GM21360 (cell line): ENCODE measurements at regions not wholly inside any gene's neighbourhood (a gene's known extent, or its start where the extent isn't known, plus 50 kb on each side); places are given as distances from the start of the nearest gene placed in this dataset.
"Not testable (repeated sequence)": the region's sequence is repeated elsewhere in the genome, so short reads cannot be mapped to it uniquely, and the experiment has no call there.

Experiments used
- ATAC-seq: cut with Tn5 transposase; IDR thresholded peaks from one replicate; pipeline ENCODE4 v1.9.1; 2021; ENCODE audit warnings: mild to moderate bottlenecking, moderate library complexity; ENCODE audit not compliant: unreplicated experiment

DNA sequence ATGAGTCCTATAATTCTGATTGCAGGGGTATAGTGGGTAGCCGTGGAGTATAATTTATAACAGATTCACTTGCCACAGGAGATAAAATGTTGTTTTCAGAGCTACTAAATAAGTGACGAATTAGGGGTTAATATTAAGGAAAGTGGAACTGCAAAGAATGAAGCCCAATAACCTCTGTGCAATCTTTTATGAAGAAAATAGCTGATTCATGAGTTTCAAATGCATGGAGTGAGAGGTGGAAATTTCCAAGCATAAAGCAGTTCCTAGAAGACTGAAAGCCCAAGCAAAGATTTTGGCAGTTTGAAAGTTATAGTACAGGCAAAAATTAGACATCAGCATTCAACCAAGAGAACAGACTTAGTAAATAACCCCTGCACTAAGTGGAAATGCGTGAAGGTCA is 1782.4 kb upstream of the PCDH10 start:
- no peak for ATAC-seq

- no peak for ATAC-seq
Observed at GRCh38 chr4:131367441-131367840, 1781.7 kb upstream of the PCDH10 start.

DNA sequence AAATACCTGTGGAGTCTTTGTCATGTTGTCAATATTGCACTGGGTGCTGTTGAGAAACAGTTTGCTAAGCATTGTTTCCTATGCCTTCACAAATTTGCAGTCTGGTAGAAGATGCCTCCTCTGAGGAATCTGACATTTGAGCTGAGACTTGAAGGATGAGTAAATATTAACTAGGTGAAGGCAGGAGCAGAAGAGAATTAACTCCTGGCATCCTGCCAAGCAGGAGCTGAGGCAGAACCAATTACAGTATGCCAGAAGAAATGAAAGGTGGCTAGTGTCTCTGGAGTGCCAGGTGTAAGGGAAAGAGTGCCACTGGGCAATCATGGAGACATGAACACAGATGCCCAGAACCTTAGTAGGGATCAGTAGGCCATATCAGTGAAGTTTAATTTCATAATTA is 1778.2 kb upstream of the PCDH10 start:
- ATAC-seq, result no peak

GRCh38 chr4:131381055-131381454 is 1768.0 kb upstream of the PCDH10 start:
- no peak for ATAC-seq

- no peak for ATAC-seq
Observed at GRCh38 chr4:131382839-131383238, 1766.3 kb upstream of the PCDH10 start.

DNA sequence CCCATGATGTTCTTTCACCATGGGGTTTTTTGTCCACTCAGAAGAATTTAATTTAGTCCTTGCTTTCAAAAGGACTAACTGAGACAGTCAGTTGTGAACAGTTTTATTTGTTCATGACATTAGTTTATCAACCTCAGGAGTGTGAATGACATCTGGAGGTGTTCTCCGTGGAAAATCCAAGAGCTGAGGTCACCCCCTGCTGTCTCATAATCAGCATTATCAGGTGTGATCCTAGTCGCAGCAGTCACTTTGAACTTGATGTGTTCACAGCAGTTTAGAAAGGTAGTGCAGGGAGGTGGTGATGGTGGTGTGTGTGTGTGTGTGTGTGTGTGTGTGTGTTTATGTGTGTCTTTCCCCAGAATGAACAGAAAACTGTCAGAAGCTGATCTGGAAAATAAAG is 1760.8 kb upstream of the PCDH10 start:
- no peak for ATAC-seq

- ATAC-seq, result no peak
Observed at GRCh38 chr4:131408102-131408501, 1741.0 kb upstream of the PCDH10 start.

DNA sequence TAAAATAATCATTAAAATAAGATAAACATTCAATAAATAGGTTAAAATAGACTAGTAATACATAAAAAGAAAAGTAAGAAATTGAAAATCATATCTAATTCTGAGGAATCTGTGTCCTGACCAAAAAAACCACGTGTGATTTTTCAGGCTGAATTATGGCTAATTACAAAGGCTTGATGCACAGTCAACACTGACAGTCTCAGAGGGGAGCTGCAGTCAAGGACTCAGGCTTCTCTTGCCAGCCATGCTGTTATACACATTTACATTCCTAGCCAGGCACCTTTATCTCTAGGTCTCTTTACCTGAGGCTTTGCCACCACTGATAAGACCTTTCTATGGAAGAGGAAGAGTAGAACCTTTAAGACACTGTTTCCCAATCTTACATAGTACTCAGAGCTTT is 1737.7 kb upstream of the PCDH10 start:
- ATAC-seq, result no peak

DNA sequence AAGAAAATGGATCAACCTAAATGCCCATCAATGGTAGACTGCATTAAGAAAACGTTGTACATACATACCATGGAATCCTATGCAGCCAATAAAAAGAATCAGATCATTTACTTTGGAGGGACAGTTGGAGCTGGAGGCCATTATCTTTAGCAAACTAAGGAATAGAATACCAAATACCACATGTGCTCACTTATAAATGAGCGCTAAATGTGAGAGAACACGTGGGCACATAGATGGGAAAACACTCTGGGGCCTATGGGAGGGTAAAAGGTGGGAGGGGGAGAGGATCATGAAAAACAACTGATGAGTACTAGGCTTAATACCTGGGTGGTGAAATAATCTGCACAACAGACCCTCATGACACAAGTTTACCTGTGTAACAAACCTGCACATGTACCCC is 1729.9 kb upstream of the PCDH10 start:
- no peak for ATAC-seq

GRCh38 chr4:131426023-131426758 is 1722.9 kb upstream of the PCDH10 start:
- ATAC-seq, result peak; percentile 89

GRCh38 chr4:131427000-131427399 is 1722.1 kb upstream of the PCDH10 start:
- peak; percentile 40 for ATAC-seq

- no peak for ATAC-seq
Observed at GRCh38 chr4:131430302-131430701, 1718.8 kb upstream of the PCDH10 start.

GRCh38 chr4:131441004-131441688 is 1707.9 kb upstream of the PCDH10 start:
- no peak for ATAC-seq

GRCh38 chr4:131447883-131448282 is 1701.2 kb upstream of the PCDH10 start:
- no peak for ATAC-seq

GRCh38 chr4:131450572-131451209 is 1698.4 kb upstream of the PCDH10 start:
- no peak for ATAC-seq

DNA sequence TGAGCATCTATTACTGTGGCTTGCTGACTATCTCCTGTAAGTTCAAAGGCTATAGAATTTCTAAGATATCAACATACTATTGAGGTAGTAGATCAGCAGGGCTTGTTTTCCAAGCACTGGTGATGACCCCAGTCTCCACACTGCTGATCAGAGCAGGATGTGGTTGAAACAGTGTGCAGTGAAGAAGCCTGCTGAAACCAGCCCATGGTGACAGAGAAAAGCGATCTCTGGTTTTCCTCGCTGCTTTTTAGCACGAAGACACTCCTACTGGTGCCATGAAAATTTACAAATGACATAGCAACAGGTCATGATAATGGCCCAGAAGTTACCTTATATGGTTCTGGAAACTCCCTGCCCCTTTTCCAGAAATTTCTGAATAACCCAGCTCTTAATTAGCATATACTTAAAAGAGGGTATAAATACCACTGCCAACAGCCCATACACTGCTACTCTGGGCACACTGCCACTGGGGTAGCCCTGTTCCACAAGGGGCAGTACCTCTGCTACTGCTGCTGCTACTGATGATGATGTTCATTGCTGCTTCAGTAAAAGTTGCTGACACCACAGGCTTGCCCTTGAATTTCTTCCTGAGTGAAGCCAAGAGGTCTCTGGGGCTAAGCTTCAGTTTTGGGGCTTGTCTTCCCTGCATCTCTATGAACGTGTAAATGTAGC is 1689.5 kb upstream of the PCDH10 start:
- ATAC-seq, result no peak

- ATAC-seq, result no peak
Observed at GRCh38 chr4:131470360-131470759, 1678.7 kb upstream of the PCDH10 start.

GRCh38 chr4:131488772-131489171 is 1660.3 kb upstream of the PCDH10 start:
- ATAC-seq, result no peak

- not testable (repeated sequence) for ATAC-seq
Observed at GRCh38 chr4:131496211-131496610, 1652.9 kb upstream of the PCDH10 start.

DNA sequence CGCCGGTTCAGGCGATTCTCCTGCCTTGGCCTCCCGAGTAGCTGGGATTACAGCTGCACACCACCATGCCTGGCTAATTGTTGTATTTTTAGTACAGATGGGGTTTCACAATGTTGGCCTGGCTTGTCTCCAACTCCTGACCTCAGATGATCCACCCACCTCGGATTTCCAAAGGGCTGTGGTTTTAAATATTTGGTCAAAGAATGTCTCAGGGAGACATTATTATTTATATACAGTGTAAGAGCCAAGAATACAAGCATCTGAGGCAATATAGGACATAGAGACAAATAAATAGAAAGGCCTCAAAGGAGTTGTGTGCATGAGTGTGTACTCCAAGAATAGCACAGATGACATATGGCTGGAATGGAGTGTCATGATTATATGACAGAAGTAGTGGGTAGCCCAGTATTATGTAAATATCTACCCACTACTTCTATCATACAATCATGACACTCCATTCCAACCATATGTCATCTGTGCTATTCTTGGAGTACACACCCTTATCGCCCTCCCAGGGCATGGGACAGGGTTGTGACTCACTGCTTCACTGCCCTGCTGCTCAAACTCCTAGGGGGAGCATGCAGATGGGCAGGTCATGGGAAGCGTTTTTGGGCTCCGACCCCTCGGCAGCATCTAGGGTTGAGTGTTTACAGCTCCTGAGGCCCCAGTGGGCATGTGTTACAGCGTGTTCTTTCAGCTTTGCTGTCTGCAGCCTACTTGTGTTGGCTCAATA is 1649.8 kb upstream of the PCDH10 start:
- ATAC-seq, result no peak

DNA sequence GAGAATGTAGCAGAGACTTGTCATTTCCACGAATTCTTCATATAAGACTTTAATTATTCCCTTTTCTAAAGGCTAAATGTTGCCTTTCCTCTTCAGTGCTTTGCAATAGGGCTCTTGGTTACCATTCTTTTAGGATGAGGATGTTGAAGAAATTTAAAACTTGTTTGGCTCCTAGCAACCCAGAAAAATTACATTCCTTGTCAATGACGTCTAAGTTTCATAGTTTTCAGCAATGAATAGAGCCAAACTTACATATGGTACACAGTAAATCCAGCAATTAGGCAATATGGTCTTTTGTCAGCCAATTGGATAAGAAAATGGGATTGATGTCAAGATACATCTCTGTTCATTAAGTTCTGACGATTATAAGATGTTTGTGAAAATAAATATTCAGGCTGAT is 1639.6 kb upstream of the PCDH10 start:
- no peak for ATAC-seq
